Natural killer cell (primary cell): ENCODE measurements at regions not wholly inside any gene's neighbourhood (a gene's known extent, or its start where the extent isn't known, plus 50 kb on each side); places are given as distances from the start of the nearest gene placed in this dataset.

Experiments
- ATAC-seq, 3 donors: fragments of 150-1000 bp in 2 of 3; fragments of 200-7000 bp in 1 of 3; cut with Tn5 transposase; 1 replicate in 1 of 3; 2 replicates in 2 of 3; pipeline ENCODE4 v1.10.0; 2021; ENCODE audit warnings: mild to moderate bottlenecking in 2 of 3, moderate library complexity in 2 of 3
- DNase-seq, 2 donors: peaks; one replicate each; pipeline versions ENCODE4 v3.0.0 to v3.0.0-alpha.2; 2013 to 2021; ENCODE audit warnings: mixed read lengths in 1 of 2
- H3K27ac ChIP-seq: one replicate; pipeline ENCODE4 v1.5.1; 2013; ENCODE audit warnings: mild to moderate bottlenecking, low read length
- H3K27me3 ChIP-seq: one replicate; pipeline ENCODE4 v1.6.1; 2013; ENCODE audit warnings: low read length; ENCODE audit not compliant: control insufficient read depth, insufficient read depth
- H3K36me3 ChIP-seq: one replicate; pipeline ENCODE4 v1.6.1; 2013; ENCODE audit warnings: low read length; ENCODE audit not compliant: control insufficient read depth, insufficient read depth
- H3K4me1 ChIP-seq: one replicate; pipeline ENCODE4 v1.6.1; 2013; ENCODE audit warnings: low read length; ENCODE audit not compliant: control insufficient read depth, insufficient read depth
- H3K4me3 ChIP-seq: one replicate; pipeline ENCODE4 v1.5.1; 2013; ENCODE audit warnings: low read length
- H3K9me3 ChIP-seq: one replicate; pipeline ENCODE4 v1.6.1; 2013; ENCODE audit warnings: low read length; ENCODE audit not compliant: control insufficient read depth, insufficient read depth
- H3K27ac Mint-ChIP-seq, 2 donors: one replicate each; pipeline ENCODE4 v1.8.0; 2022; ENCODE audit warnings: mild to moderate bottlenecking in 2 of 2, mixed read lengths in 2 of 2, moderate library complexity in 1 of 2
- H3K27me3 Mint-ChIP-seq, 2 donors: one replicate each; pipeline ENCODE4 v1.8.0; 2022; ENCODE audit warnings: low read depth in 2 of 2, mixed read lengths in 2 of 2
- H3K36me3 Mint-ChIP-seq: one replicate; pipeline ENCODE4 v1.8.0; 2022; ENCODE audit warnings: mixed read lengths
- H3K4me1 Mint-ChIP-seq, 2 donors: one replicate each; pipeline ENCODE4 v1.8.0; 2022; ENCODE audit warnings: mixed read lengths in 2 of 2
- H3K4me3 Mint-ChIP-seq: one replicate; pipeline ENCODE4 v1.8.0; 2022; ENCODE audit warnings: mild to moderate bottlenecking, moderate library complexity, mixed read lengths
- H3K9me3 Mint-ChIP-seq, 2 donors: one replicate each; pipeline ENCODE4 v1.8.0; 2022; ENCODE audit warnings: mixed read lengths in 2 of 2
- WGBS: methylation state at CpG from one replicate; pipeline ENCODE4 v1.1.7; 2013; ENCODE audit warnings: missing lambda C conversion rate; ENCODE audit not compliant: insufficient coverage; 5-methylcytosine and 5-hydroxymethylcytosine counted together
- intact Hi-C: fragments of 100-400 bp; cut with micrococcal nuclease; formaldehyde crosslinking; loops from one replicate; pipeline ENCODE4 v1.14.2; 2022
- TF ChIP-seq, protein P1 (sequence below): fragments of 200-600 bp; IDR thresholded peaks from one replicate; pipeline ENCODE4 v1.8.0; 2022; ENCODE audit warnings: antibody characterized with exemption

GRCh38 chr10:81108516-81109199 is 571.0 kb downstream of the SH2D4B start:
- ATAC-seq, result no peak
- TF ChIP-seq, protein P1, sequence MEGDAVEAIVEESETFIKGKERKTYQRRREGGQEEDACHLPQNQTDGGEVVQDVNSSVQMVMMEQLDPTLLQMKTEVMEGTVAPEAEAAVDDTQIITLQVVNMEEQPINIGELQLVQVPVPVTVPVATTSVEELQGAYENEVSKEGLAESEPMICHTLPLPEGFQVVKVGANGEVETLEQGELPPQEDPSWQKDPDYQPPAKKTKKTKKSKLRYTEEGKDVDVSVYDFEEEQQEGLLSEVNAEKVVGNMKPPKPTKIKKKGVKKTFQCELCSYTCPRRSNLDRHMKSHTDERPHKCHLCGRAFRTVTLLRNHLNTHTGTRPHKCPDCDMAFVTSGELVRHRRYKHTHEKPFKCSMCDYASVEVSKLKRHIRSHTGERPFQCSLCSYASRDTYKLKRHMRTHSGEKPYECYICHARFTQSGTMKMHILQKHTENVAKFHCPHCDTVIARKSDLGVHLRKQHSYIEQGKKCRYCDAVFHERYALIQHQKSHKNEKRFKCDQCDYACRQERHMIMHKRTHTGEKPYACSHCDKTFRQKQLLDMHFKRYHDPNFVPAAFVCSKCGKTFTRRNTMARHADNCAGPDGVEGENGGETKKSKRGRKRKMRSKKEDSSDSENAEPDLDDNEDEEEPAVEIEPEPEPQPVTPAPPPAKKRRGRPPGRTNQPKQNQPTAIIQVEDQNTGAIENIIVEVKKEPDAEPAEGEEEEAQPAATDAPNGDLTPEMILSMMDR, result no peak
- Histone ChIP-seq H3K27me3 (no peaks in the 10 kb centered on the region), H3K4me3 (no peak overlapping the region), H3K36me3 (no peaks in the 10 kb centered on the region), H3K27ac (no peak overlapping the region), H3K9me3 (no peaks in the 10 kb centered on the region), H3K4me1 (no peaks in the 10 kb centered on the region)
- no peaks in the 10 kb centered on the region for H3K36me3 Mint-ChIP-seq
- H3K4me3 Mint-ChIP-seq, result no peak overlapping the region
- no peaks in the 10 kb centered on the region for H3K4me1 Mint-ChIP-seq
- intact Hi-C loops, result no loop called here
- peaks cover 2 to 6% of the 10 kb centered on the region in 2 donors for H3K9me3 Mint-ChIP-seq
- no peaks in the 10 kb centered on the region for H3K27me3 Mint-ChIP-seq
- no peak overlapping the region for H3K27ac Mint-ChIP-seq
- 61% methylated on average over 3 of the region's 3 CpGs for WGBS
- no peak for DNase-seq

DNA sequence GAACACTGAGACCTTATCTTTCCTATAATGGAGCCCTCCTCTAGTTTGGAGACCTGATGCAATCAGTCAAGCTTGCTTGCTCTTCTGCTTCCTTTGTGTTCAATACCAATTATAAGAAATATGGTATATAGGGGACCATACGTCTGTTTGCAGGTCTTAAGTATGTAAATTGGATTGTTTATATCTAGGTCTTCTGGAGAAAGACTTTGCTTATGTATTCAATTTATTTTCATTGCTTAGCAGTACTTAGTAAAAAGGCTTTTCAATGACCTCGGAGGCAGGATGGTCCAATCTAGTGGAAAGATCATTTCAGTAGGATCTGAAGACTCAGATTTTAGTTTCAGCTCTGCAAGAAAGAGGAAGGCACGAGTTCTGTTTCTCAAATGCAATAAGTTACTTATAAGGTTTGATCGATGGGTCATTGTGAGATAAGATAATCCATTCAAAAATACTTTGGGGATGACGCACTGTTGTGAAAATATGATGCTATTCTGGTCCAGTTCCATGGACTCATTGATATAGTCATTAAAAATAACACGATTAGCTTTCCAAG is 571.6 kb downstream of the SH2D4B start:
- Histone ChIP-seq H3K36me3 (no peaks in the 10 kb centered on the region), H3K27me3 (no peaks in the 10 kb centered on the region), H3K27ac (no peak overlapping the region), H3K4me1 (no peaks in the 10 kb centered on the region), H3K9me3 (no peaks in the 10 kb centered on the region), H3K4me3 (no peak overlapping the region)
- intact Hi-C loops, result no loop called here
- TF ChIP-seq, protein P1, result no peak
- Mint-ChIP-seq H3K4me1 (no peaks in the 10 kb centered on the region), H3K27ac (no peak overlapping the region), H3K4me3 (no peak overlapping the region), H3K27me3 (no peaks in the 10 kb centered on the region), H3K36me3 (no peaks in the 10 kb centered on the region), H3K9me3 (peaks cover 0 to 3% of the 10 kb centered on the region in 2 donors)
- DNase-seq, result no peak
- no peak for ATAC-seq
- 72% methylated on average over 6 of the region's 6 CpGs for WGBS

GRCh38 chr10:81116201-81116600 is 578.5 kb downstream of the SH2D4B start:
- 94% methylated on average over 3 of the region's 4 CpGs for WGBS
- Mint-ChIP-seq H3K27ac (no peak overlapping the region), H3K4me1 (no peaks in the 10 kb centered on the region), H3K36me3 (no peaks in the 10 kb centered on the region), H3K4me3 (no peak overlapping the region), H3K9me3 (peaks cover 0 to 5% of the 10 kb centered on the region in 2 donors), H3K27me3 (no peaks in the 10 kb centered on the region)
- Histone ChIP-seq H3K4me1 (no peaks in the 10 kb centered on the region), H3K9me3 (no peaks in the 10 kb centered on the region), H3K36me3 (no peaks in the 10 kb centered on the region), H3K27me3 (no peaks in the 10 kb centered on the region), H3K4me3 (no peak overlapping the region), H3K27ac (no peak overlapping the region)
- intact Hi-C loops, result no loop called here
- DNase-seq (no peak), ATAC-seq (no peak)
- TF ChIP-seq, protein P1, result no peak

DNA sequence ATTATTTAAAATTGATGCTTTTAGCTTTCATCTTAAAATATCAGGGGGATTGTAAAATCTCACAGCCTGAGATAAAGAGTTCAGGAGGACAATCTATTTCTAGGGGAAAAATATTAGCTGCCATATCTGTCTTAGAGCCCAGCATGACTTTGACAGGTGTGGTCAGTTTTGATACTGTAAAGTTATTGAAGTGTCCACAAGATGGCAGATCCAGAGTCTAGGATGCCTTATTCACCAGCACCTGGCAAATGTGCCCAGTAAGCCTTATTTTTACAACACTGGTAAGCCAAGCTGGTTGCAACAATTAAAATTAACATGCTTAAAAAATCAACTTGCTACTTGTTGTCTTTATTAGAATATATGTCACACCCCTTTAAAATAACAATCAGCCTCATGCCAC is 579.3 kb downstream of the SH2D4B start:
- peaks cover 0 to 7% of the 10 kb centered on the region in 2 donors for H3K9me3 Mint-ChIP-seq
- DNase-seq (no peak), ATAC-seq (no peak)
- H3K4me3 Mint-ChIP-seq, result no peak overlapping the region
- H3K4me3 ChIP-seq, result no peak overlapping the region
- TF ChIP-seq, protein P1, result no peak
- no peaks in the 10 kb centered on the region for H3K27me3 ChIP-seq
- no peaks in the 10 kb centered on the region for H3K36me3 Mint-ChIP-seq
- H3K27ac Mint-ChIP-seq, result no peak overlapping the region
- no peaks in the 10 kb centered on the region for H3K36me3 ChIP-seq
- no peaks in the 10 kb centered on the region for H3K27me3 Mint-ChIP-seq
- intact Hi-C loops, result no loop called here
- H3K27ac ChIP-seq, result no peak overlapping the region
- H3K9me3 ChIP-seq, result no peaks in the 10 kb centered on the region
- H3K4me1 ChIP-seq, result no peaks in the 10 kb centered on the region
- H3K4me1 Mint-ChIP-seq, result no peaks in the 10 kb centered on the region
